ENCODE measurements at regions not wholly inside any gene's neighbourhood (a gene's known extent, or its start where the extent isn't known, plus 50 kb on each side); places are given as distances from the start of the nearest gene placed in this dataset.

GRCh38 chr15:77746254-77747174, 113.8 kb upstream of the LINGO1 start:
- TF ChIP-seq CTCF (IDR thresholded peaks at IDR 0.05; ENCODE audit: low read length) (no peak), EZH2 (optimal IDR thresholded peaks at IDR 0.05; ENCODE audit: low read depth, low read length) (no peak), EZH2phosphoT487 (IDR thresholded peaks at IDR 0.05; ENCODE audit: low read length) (no peak)

All from MM.1S (cell line).